ENCODE measurements at regions not wholly inside any gene's neighbourhood (a gene's known extent, or its start where the extent isn't known, plus 50 kb on each side); places are given as distances from the start of the nearest gene placed in this dataset.

- intact Hi-C loops (cut with DNase I), result no loop called here
Measured at GRCh38 chr4:163846008-163846407, 351.5 kb downstream of the TMA16 start.

GRCh38 chr4:163852246-163852645 is 357.8 kb downstream of the TMA16 start:
- ATAC-seq (no peak), DNase-seq (no peak)
- H3K27me3 ChIP-seq, result no peaks in the 10 kb centered on the region
- no peaks in the 10 kb centered on the region for H3K4me1 ChIP-seq
- H3K36me3 ChIP-seq, result no peaks in the 10 kb centered on the region
- H3K4me3 ChIP-seq, result no peak overlapping the region
- TF ChIP-seq, protein P1, sequence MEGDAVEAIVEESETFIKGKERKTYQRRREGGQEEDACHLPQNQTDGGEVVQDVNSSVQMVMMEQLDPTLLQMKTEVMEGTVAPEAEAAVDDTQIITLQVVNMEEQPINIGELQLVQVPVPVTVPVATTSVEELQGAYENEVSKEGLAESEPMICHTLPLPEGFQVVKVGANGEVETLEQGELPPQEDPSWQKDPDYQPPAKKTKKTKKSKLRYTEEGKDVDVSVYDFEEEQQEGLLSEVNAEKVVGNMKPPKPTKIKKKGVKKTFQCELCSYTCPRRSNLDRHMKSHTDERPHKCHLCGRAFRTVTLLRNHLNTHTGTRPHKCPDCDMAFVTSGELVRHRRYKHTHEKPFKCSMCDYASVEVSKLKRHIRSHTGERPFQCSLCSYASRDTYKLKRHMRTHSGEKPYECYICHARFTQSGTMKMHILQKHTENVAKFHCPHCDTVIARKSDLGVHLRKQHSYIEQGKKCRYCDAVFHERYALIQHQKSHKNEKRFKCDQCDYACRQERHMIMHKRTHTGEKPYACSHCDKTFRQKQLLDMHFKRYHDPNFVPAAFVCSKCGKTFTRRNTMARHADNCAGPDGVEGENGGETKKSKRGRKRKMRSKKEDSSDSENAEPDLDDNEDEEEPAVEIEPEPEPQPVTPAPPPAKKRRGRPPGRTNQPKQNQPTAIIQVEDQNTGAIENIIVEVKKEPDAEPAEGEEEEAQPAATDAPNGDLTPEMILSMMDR (IDR thresholded peaks at IDR 0.05), result no peak
- intact Hi-C loops (cut with DNase I), result no loop called here
- H3K9me3 ChIP-seq, result no peaks in the 10 kb centered on the region
- H3K27ac ChIP-seq, result no peak overlapping the region

More at GRCh38 chr4:163846008-163846407, 351.5 kb downstream of the TMA16 start:
- Histone ChIP-seq H3K4me1 (no peaks in the 10 kb centered on the region), H3K9me3 (no peaks in the 10 kb centered on the region), H3K27me3 (no peaks in the 10 kb centered on the region), H3K4me3 (no peak overlapping the region), H3K36me3 (no peaks in the 10 kb centered on the region), H3K27ac (no peak overlapping the region)
- no peak for ATAC-seq
- no peak for DNase-seq
- TF ChIP-seq, protein P1 (IDR thresholded peaks at IDR 0.05), result no peak

- DNase-seq, result no peak
- H3K36me3 ChIP-seq, result no peaks in the 10 kb centered on the region
- H3K9me3 ChIP-seq, result no peaks in the 10 kb centered on the region
- no peaks in the 10 kb centered on the region for H3K4me1 ChIP-seq
- H3K4me3 ChIP-seq, result no peak overlapping the region
- TF ChIP-seq, protein P1 (IDR thresholded peaks at IDR 0.05), result no peak
- intact Hi-C loops (cut with DNase I), result no loop called here
- ATAC-seq, result no peak
- H3K27me3 ChIP-seq, result no peaks in the 10 kb centered on the region
- no peak overlapping the region for H3K27ac ChIP-seq
Measured at GRCh38 chr4:163857903-163858302, 363.4 kb downstream of the TMA16 start.

DNA sequence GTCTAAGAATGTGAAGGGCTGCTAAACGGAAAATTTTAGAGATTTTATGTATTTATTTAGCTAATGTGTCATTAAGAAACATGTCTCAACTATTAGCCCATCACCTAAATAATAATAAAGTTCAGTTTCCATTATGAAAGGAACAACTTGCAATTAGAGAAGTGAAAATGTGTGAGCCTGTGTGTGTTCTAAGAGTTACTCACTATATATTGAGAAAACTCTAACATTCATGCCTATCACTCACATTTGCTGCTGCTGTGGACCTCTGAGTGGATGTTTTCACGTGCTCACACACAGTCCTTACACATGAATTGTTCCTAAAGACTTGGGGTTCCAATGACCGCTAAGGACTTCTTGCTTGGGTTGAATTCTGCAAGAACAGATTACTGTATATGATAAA is 364.0 kb downstream of the TMA16 start:
- ATAC-seq (no peak), DNase-seq (no peak)
- TF ChIP-seq, protein P1 (IDR thresholded peaks at IDR 0.05), result no peak
- no peak overlapping the region for H3K4me3 ChIP-seq
- no peaks in the 10 kb centered on the region for H3K4me1 ChIP-seq
- no peaks in the 10 kb centered on the region for H3K27me3 ChIP-seq
- no peaks in the 10 kb centered on the region for H3K36me3 ChIP-seq
- intact Hi-C loops (cut with DNase I), result no loop called here
- no peak overlapping the region for H3K27ac ChIP-seq
- no peaks in the 10 kb centered on the region for H3K9me3 ChIP-seq

- intact Hi-C loops (cut with DNase I), result no loop called here
- Histone ChIP-seq H3K4me3 (no peak overlapping the region), H3K36me3 (no peaks in the 10 kb centered on the region), H3K4me1 (no peaks in the 10 kb centered on the region), H3K27me3 (no peaks in the 10 kb centered on the region), H3K27ac (no peak overlapping the region), H3K9me3 (no peaks in the 10 kb centered on the region)
- TF ChIP-seq, protein P1 (IDR thresholded peaks at IDR 0.05), result no peak
- no peak for DNase-seq
- no peak for ATAC-seq
Measured at GRCh38 chr4:163863082-163863481, 368.6 kb downstream of the TMA16 start.

DNA sequence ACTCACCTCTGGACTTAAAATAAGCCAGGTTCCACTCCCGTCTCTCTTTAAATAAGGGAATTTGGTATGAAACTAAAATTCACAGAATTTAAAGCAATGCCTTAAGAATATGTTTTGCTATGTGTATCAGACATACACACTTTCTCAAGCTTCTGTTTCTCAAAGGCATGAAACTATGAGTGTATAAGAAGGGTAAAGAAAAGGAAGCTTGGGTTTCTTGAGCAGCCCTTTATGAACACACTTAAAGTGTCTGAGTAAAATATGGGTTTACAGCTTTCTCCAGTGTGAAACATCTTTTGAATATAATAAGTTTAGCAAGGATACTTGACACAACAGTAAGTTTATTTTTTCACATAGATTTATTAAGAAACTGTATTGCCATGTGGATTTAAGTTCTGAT is 370.5 kb downstream of the TMA16 start:
- intact Hi-C loops (cut with DNase I), result no loop called here
- TF ChIP-seq, protein P1 (IDR thresholded peaks at IDR 0.05), result no peak

More for the DNA sequence above, 370.5 kb downstream of the TMA16 start:
- no peak overlapping the region for H3K27ac ChIP-seq
- no peaks in the 10 kb centered on the region for H3K4me1 ChIP-seq
- no peaks in the 10 kb centered on the region for H3K36me3 ChIP-seq
- ATAC-seq (no peak), DNase-seq (no peak)
- H3K4me3 ChIP-seq, result no peak overlapping the region
- no peaks in the 10 kb centered on the region for H3K9me3 ChIP-seq
- no peaks in the 10 kb centered on the region for H3K27me3 ChIP-seq

Data from upper lobe of right lung (tissue), 1 donor.